Prostate gland (tissue), 2 donors: ENCODE measurements at regions not wholly inside any gene's neighbourhood (a gene's known extent, or its start where the extent isn't known, plus 50 kb on each side); places are given as distances from the start of the nearest gene placed in this dataset.
"Not testable (repeated sequence)": the region's sequence is repeated elsewhere in the genome, so short reads cannot be mapped to it uniquely, and the experiment has no call there.

Experiments used
- DNase-seq: peaks from one replicate; pipeline ENCODE4 v3.0.0-alpha.2; 2019; ENCODE audit warnings: low spot score
- H3K27ac ChIP-seq, 2 donors: fragments of 200-600 bp; sonication (generic); 2 replicates each; pipeline ENCODE4 v1.5.1; 2017 to 2019
- H3K27me3 ChIP-seq: fragments of 200-600 bp; sonication (generic); replicated peaks from 2 replicates; pipeline ENCODE4 v1.5.1; 2019; ENCODE audit not compliant: insufficient read depth
- H3K36me3 ChIP-seq, 2 donors: fragments of 200-600 bp; sonication (generic); 1 replicate in 1 of 2; 2 replicates in 1 of 2; pipeline versions ENCODE4 v1.5.1 to v1.8.1; 2017 to 2019
- H3K4me1 ChIP-seq: fragments of 200-600 bp; sonication (generic); replicated peaks from 2 replicates; pipeline ENCODE4 v1.5.1; 2019
- H3K4me3 ChIP-seq, 2 donors: fragments of 200-600 bp; sonication (generic); 2 replicates each; pipeline ENCODE4 v1.5.1; 2017 to 2019
- H3K9me3 ChIP-seq: fragments of 200-600 bp; sonication (generic); 2 replicates; pipeline ENCODE4 v1.5.1; 2017
- CTCF ChIP-seq, 4 experiments: fragments of 200-600 bp in 2 of 4; fragments of 450-650 bp in 2 of 4; sonication (generic) in 2 of 4; IDR thresholded peaks; 1 replicate in 3 of 4; 2 replicates in 1 of 4; pipeline ENCODE4 v1.5.1; 2016 to 2019; ENCODE audit warnings: antibody characterized with exemption in 4 of 4, mild to moderate bottlenecking in 2 of 4, moderate library complexity in 2 of 4
- POLR2A ChIP-seq: fragments of 450-650 bp; IDR thresholded peaks from one replicate; pipeline ENCODE4 v1.6.1; 2016; ENCODE audit warnings: antibody characterized with exemption, mild to moderate bottlenecking
- POLR2AphosphoS5 ChIP-seq: sonication (generic); formaldehyde crosslinking; IDR thresholded peaks from one replicate; pipeline ENCODE4 v1.6.1; 2017; ENCODE audit warnings: antibody characterized with exemption
- WGBS: methylation state at CpG from one replicate; pipeline ENCODE4 v1.1.5; 2018; 5-methylcytosine and 5-hydroxymethylcytosine counted together
- intact Hi-C: fragments of 100-400 bp; cut with DNase I; formaldehyde crosslinking; loops from one replicate; pipeline ENCODE4 v1.14.2; 2022

- H3K9me3 ChIP-seq: no peaks in the 10 kb centered on the region
- no peak overlapping the region for H3K4me3 ChIP-seq
- H3K27ac ChIP-seq: no peak overlapping the region
- 87% methylated on average over 4 of the region's 4 CpGs for WGBS
- intact Hi-C loops: no loop called here
- no peaks in the 10 kb centered on the region for H3K36me3 ChIP-seq
- no peak for DNase-seq
- H3K4me1 ChIP-seq: no peaks in the 10 kb centered on the region
- H3K27me3 ChIP-seq: no peaks in the 10 kb centered on the region
- no peak for TF ChIP-seq POLR2AphosphoS5
- TF ChIP-seq POLR2A: no peak
- TF ChIP-seq CTCF (IDR thresholded peaks at IDR 0.05): no peak
Measured at GRCh38 chr7:106499897-106500296, 161.1 kb downstream of the CCDC71L start.

- H3K27ac ChIP-seq, DNase-seq, H3K4me3 ChIP-seq, H3K36me3 ChIP-seq, H3K27me3 ChIP-seq, H3K9me3 ChIP-seq, H3K4me1 ChIP-seq, intact Hi-C loops: not testable (repeated sequence)
- WGBS: 85% methylated on average over 2 of the region's 2 CpGs
Measured at GRCh38 chr7:106498005-106498404, 163.0 kb downstream of the CCDC71L start.

GRCh38 chr7:106493041-106493731 lies 167.8 kb downstream of the CCDC71L start:
- Histone ChIP-seq H3K4me1 (no peaks in the 10 kb centered on the region), H3K36me3 (no peaks in the 10 kb centered on the region), H3K27ac (no peak overlapping the region), H3K4me3 (no peak overlapping the region), H3K27me3 (no peaks in the 10 kb centered on the region), H3K9me3 (no peaks in the 10 kb centered on the region)
- TF ChIP-seq POLR2A (no peak), CTCF (IDR thresholded peaks at IDR 0.05) (no peak), POLR2AphosphoS5 (no peak)
- WGBS: 67% methylated on average over 9 of the region's 9 CpGs
- no peak for DNase-seq
- intact Hi-C loops: no loop called here

GRCh38 chr7:106488465-106488864 lies 172.5 kb downstream of the CCDC71L start:
- no peak overlapping the region for H3K4me3 ChIP-seq
- intact Hi-C loops: no loop called here
- DNase-seq: no peak
- H3K27ac ChIP-seq: no peak overlapping the region
- TF ChIP-seq POLR2AphosphoS5 (no peak), POLR2A (no peak), CTCF (IDR thresholded peaks at IDR 0.05) (no peak)
- H3K36me3 ChIP-seq: no peaks in the 10 kb centered on the region
- no peaks in the 10 kb centered on the region for H3K4me1 ChIP-seq
- WGBS: 71% methylated on average over 5 of the region's 5 CpGs
- H3K9me3 ChIP-seq: no peaks in the 10 kb centered on the region
- H3K27me3 ChIP-seq: no peaks in the 10 kb centered on the region

- no peak for DNase-seq
- no peak overlapping the region for H3K27ac ChIP-seq
- TF ChIP-seq POLR2A: no peak
- no peak for TF ChIP-seq POLR2AphosphoS5
- no peak for TF ChIP-seq CTCF (IDR thresholded peaks at IDR 0.05)
- no peaks in the 10 kb centered on the region for H3K36me3 ChIP-seq
- H3K27me3 ChIP-seq: no peaks in the 10 kb centered on the region
- H3K9me3 ChIP-seq: no peaks in the 10 kb centered on the region
- no peak overlapping the region for H3K4me3 ChIP-seq
- no peaks in the 10 kb centered on the region for H3K4me1 ChIP-seq
- intact Hi-C loops: no loop called here
Measured at GRCh38 chr7:106487892-106488291, 173.1 kb downstream of the CCDC71L start.
